Sciatic nerve (tissue), 2 donors: ENCODE measurements at regions not wholly inside any gene's neighbourhood (a gene's known extent, or its start where the extent isn't known, plus 50 kb on each side); places are given as distances from the start of the nearest gene placed in this dataset.

Experiments used
- ATAC-seq: fragments of 200-7000 bp; cut with Tn5 transposase; one replicate; pipeline ENCODE4 v1.9.1; 2020; ENCODE audit warnings: mild to moderate bottlenecking, moderate library complexity
- DNase-seq: peaks from one replicate; pipeline ENCODE4 v3.0.0-alpha.2; 2020; ENCODE audit warnings: low spot score
- intact Hi-C: fragments of 100-400 bp; cut with DNase I; formaldehyde crosslinking; loops from one replicate; pipeline ENCODE4 v1.14.2; 2022
- donor health status: DM: no; HTN: no; CAD: no.
- donor health status: DM: no; HTN: no; CAD: no.

DNA sequence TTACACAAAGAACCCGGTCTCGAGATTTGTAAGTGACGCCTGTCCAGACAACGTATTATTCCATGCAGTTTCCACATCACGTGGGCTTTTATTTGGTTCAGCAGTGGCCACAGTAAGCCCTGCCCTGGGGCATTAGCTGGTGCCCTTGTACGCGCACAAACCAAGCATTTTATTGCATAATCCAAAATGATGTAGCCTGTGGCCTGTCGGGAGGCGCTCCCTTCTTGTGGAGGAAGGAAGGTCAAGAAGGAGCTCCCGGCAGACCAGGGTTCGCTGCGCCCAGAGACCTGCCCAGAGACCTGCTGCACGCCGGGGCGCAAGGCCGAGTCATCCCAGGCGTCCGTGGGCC lies 179.6 kb upstream of the ALKAL2 start:
- no peak for DNase-seq
- intact Hi-C loops, result no loop called here
- peak; percentile 53 for ATAC-seq

DNA sequence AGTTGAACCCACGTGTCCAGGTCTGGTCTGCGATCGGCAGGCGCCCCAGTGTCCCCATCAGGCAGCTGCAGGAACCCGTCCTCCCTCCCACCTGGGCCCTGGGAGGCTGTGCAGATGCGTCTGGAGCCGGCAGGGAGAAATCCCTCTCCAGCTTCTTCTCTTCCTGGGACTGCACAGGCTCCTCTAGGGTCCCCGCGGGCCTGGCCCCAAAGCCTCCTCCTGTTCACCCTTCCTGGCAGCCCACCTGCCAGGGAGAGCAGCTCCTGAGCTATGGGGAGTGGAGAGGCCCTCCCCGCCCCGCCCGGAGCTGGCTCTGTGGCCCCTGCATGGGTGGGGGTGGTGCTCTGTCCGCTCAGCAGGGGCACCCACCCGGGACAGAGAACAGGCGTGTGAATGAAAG lies 179.2 kb upstream of the ALKAL2 start:
- ATAC-seq (peak; percentile 32), DNase-seq (no peak)
- intact Hi-C loops, result no loop called here

DNA sequence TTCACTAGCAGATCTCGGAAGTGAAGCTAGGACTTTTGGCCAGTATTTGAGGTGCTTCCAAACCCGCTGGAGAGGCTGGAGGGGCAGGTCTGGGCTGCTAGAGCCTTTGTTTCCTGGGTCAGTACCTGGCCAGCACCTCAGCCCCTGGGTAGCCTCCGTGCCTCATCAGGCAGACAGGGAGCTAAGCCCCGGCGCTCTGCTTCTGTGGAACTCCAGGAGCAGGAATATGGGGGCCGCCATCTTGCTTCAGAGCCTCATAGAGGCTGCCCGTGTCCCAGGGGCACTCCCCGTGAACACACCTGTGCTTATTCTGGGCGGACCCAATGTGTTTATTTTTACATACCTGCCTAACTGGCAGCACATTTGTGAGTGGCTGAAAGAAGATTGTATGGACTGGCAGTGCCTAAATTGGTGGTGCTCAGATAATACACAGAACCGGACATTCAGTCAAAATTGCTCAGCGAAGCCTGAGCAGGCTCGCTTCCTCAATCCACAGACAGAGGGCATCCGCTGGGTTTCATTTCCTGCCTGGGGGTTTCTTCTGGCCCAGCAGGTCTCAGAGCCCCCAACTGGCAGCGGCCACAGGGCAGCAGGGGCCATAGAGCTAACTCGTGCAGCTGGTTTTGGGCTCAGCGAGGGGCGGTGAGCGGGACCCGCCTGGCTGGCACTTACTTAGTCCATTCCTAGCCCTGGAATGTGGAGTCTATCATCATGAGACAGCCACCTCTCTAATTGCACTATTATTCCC lies 176.8 kb upstream of the ALKAL2 start:
- intact Hi-C loops, result no loop called here
- DNase-seq (no peak), ATAC-seq (no peak)

DNA sequence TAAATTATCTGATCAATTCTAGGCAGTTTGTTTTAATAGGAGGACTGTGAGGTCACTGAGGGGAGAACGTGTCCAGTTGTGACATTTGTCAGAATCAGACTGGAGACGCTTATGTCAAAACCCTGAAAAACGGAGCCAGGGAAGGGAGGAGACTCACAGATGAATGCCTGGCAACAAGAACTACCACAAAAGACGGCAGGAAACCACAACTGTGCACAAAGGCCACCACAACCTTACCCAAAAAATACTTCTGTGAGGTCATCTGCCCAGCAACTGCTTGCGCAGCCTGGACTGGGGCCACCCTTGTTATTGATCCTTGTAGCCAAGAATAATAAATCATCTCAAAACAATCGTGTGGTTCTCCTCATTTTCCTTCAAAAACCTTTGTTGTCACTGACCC lies 173.0 kb upstream of the ALKAL2 start:
- intact Hi-C loops, result no loop called here
- no peak for DNase-seq
- peak; percentile 53 for ATAC-seq

DNA sequence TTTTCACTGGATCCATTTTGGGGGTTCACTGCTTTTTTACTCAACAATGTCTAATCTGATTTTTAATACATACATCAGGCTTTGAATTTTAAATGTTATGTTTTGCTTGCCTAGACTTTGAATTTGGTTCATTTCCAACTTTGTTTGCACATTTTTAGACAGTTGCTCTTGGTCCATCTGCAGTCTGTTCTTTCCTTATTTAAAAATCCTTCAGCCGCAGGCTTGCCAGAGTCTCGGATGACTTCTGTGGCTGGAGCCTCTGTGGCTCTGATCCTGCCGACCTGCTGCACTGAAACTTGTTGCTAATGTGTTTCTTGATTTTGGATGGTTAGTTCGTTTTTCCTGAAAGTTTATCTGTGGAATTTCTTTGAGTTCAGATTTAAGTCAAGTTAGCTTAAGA lies 172.0 kb upstream of the ALKAL2 start:
- ATAC-seq (no peak), DNase-seq (no peak)
- intact Hi-C loops, result no loop called here

DNA sequence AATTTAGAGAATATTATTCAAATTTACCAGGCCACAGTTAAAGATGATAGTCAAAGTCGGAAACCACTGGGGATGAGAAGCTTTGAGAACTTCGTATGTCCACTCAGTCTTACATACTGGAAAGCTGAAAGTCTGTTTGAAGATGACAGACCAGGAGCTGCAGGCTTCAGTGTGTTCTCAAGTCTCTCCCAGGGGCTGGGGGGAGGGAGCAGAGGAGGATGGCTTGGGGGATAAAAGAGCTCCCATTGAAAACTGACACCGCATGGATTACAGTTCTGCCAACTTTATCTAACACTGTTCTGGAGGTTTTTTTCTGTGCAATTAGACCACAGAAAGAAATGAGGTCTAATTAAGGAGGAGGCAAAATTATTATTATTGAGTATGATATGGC lies 170.5 kb upstream of the ALKAL2 start:
- DNase-seq (no peak), ATAC-seq (no peak)
- intact Hi-C loops, result no loop called here

DNA sequence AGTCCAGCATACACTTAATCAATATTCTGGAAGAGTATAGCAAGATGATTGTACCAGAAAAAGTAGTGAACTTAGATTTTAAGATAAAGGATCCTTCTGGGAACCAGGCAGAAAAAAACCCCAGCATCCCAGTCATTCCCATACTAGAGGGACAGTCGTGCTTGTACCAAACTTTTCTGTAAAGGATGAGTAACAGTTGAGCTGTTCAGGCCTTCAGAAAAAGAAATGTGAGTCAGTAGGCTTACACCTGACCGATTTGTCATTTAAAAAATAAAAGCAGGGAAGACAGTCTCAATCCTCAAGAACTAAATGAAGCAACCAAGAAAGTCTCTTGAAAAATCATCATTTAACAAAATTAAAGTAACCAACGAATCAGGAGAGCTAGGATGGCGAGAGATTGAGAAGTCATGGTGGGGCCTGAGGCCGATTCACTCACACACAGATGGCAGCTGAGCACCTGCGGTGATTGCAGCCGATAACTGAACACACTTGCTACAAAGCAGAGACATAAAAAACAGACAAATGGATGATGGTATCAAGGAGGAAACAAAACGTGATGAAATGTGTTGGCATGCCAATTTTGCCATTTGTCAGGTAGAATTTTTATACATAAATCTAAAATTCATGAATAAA lies 170.0 kb upstream of the ALKAL2 start:
- no peak for ATAC-seq
- intact Hi-C loops, result no loop called here

DNA sequence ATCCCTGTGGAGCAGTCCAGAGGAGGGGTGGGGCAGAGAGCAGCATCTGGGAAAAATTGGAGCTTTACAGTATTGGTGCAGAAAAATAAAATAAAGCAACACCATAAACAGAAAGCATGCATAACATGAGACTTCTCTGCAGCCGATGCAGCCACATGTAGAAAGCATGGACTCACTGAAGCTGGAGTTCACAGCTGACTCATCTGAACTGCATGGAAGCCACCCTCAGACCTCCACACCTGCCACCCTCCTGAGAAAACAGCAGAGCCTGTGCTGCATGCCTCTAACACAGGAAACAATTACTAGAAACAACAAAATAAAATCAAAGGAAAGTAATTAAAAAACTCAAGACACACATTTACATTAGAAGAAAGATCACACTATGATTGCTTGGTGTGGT lies 169.4 kb upstream of the ALKAL2 start:
- DNase-seq (no peak), ATAC-seq (no peak)
- intact Hi-C loops, result no loop called here

More for the DNA sequence above, 170.0 kb upstream of the ALKAL2 start:
- no peak for DNase-seq

DNA sequence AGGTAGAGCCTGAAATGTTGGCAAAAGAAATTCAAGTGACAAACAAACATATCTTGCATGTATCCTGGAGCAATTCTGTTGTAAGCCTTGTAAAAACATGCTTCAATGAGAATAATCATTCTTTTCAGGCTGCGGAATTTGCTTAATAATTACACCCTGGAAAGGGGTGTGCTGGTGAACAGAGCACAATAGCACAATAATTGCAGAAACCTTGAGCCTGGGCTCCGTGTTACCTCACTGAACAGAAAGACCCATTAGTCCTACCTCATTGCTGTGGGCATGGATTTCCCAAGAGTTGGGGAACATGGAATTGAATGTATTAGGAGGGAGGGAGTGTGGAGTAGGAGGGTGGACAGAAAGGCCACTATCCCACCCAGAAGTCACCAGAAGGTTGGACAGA lies 168.0 kb upstream of the ALKAL2 start:
- intact Hi-C loops, result no loop called here
- DNase-seq (no peak), ATAC-seq (no peak)

DNA sequence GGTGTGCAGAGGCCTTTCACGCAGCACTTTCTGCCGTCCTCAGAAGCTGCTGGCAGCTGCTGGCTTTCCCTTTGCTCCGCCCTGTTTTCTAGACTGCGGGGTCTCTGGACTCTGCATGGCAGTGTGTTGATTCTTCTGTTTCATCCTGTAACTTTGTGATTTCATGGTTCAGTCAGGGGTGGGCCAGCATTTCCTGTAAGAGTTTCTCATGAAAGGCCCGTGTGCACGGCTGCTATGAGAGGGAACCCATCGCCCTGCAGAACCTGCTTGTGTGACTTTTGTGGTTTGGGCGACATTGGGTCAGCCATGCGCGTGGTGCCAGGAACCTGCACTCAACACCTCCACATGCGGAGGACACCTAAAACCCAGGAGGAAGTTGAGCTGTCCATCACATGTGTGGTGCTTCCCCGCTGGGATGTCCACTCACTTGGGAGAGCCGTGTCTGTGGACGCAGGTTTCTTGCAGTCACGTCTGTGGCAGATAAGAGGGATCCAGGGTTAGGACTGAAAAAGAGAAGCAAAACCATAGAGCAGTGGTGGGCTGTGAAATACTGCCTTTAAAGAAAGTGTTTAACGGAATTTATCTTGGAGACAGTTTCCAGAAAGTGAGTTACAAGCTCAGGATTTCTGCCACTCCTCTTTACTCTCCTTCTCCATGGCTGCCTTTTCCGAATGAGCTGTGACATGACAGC lies 167.3 kb upstream of the ALKAL2 start:
- intact Hi-C loops, result no loop called here
- DNase-seq (no peak), ATAC-seq (no peak)

DNA sequence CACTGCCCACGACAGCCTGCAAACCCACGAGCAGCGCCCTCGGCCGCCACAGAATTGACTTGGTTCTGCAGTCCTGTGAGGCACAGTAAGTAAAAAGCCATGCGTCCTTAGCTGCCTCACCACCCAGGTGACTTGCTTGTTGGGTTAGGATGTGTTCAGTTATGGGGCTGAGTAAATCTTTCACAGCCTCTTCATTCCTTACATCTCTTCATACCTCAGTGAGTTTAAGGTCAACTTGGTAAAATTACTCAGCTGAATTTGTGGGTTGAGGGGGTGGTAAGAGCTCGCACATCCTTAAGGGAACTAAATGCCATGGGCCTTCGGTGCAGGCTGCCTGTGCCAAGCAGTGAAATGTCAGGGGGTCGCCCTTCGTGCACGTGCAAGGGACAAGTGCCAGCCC lies 165.2 kb upstream of the ALKAL2 start:
- ATAC-seq (no peak), DNase-seq (no peak)

DNA sequence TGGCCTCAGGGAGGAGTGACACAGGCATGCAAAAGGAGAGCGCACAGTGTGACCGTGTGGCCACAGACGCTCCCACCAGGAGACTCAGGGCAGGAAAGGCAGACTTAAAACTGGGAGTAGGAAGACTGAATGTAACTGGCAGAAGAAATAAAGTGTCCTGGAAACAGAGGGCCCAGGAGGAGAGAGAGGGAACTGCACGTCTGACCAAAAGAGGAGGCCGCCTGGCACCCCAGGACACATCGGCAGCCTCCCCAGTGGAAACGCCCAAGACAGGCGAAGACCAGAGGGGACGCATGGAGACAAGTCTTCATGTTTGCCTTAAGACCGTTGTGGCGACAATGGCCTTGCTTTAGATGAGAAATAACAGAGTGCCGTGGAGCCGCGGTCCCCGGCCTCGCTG lies 163.6 kb upstream of the ALKAL2 start:
- no peak for DNase-seq
- ATAC-seq, result no peak
- intact Hi-C loops, result no loop called here

More for the DNA sequence above, 165.2 kb upstream of the ALKAL2 start:
- intact Hi-C loops, result no loop called here

DNA sequence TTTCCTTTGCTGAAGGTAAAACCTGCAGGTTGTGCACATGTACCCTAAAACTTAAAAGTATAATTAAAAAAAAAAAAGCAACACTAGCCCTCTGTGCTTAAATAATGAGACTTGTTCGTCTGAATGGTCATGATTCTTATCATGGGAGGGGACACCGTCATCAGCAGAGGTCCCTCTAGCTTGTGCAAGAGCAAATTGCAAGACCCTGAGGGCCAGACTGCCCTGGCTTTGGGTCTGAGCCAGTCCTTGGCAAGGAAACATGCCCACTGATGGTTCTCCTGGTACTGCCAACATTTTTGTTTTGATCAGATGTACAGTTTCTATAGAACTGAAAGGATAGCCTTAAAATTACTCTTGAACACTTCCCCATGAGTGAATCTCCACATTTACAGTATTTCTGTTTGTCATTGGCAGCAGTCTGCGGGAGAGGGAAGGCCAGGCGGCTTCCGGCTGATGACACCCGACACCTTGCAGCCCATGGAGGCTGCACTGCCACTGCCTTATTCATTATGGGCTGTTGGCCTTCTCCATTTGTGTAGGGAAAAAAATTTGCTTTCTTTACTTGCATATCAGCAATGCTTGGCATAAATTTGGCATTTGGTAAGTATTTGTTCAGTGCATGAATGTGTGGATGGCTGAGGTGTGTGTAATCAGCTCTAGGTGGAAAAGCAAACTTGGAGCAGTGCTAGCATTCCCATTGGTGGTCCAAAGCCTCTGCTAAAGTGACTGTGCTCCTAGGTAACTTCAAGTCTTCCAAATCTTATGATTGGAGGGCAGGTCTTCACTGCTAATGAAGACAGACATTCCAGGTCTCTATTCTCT lies 161.6 kb upstream of the ALKAL2 start:
- ATAC-seq (no peak), DNase-seq (no peak)
- intact Hi-C loops, result no loop called here

DNA sequence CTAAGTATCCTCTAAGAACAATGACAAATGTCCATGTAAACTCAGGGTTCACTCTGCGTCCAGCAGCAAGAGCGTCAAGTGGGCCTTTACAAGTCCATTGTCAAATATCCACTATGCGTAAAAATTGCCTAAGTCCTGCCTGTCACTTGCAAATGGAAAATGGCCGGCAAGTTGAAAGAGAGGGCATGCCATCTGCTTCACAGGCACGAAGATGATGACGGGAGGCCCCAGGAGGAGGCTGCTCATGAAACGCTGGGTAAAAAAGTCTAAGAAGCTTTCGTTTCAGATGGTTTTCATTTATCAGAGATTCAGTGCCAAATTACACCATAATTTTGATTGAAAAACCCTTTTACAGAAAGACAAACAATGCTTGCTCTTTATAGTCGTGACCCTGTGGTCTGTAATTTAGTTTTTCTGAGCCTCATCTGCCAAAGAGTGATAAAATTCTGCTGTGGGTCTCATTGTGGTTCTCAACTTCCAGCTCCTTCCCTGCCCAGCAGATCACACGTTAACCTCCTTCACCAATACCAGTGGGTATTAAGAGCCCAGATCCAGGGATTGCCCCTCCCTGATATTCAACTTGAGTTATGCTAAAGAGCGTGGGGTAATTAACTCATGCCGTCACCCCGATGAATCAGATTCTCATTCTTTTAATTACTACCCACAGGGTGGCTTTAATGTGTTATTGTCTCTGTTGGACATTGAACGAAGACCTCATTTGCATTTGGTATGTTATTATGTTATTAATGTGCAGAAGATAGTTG lies 160.2 kb upstream of the ALKAL2 start:
- peak; percentile 47 for ATAC-seq
- intact Hi-C loops, result no loop called here
- DNase-seq, result no peak

DNA sequence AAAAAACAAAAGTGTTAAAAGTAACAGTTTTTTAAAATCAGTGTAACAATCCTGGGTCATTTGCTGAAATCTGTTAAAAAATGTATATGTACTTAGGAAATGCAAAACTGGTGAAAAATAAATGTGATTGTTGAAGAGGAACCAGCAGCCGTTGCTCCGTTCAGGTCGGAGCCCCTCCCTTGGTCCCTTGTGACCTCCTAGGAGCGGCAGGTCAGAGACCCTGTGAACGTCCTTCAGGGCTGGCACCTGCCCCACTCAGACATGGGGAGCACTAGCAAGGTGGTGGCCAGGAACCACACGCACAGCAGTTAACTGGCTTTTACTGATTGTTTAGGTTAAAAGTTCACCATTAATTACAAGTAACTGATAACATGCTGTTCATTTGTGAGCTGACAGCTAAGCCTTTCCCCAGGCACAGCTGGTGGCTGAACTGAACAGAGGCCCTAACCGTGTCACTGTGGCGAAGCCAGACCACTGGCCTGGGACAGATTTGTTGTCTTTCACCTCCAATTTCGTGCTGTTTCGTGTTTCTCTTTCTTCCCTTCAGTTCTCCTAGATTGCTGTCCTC lies 159.2 kb upstream of the ALKAL2 start:
- ATAC-seq (no peak), DNase-seq (no peak)
- intact Hi-C loops, result no loop called here

DNA sequence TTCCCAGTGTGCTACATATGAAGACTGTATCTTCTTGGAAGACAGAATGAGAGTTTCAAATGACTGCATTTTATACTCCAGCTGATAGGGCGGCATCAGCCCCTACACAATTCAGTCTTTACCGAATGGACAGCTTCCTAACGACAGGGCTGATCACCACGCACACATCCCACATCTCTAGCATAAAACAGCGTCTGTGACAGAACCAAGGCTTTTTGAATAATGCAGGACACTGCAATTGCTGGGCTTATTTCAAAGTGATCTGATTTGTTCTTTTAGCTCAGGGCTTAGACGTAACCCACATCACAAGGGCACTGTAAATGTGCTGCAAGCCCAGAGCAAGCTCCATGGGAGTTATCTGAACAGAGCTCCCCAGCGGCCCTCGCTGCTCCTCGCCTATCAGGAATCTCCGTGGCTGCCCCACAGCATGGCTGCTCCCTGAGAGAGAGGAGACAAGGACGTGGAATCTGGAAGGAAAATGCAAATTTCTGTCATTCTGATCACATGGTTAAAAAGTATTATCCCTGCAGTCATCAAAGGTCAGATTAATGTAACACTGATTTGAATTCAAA lies 158.5 kb upstream of the ALKAL2 start:
- ATAC-seq (no peak), DNase-seq (no peak)
- intact Hi-C loops, result no loop called here

DNA sequence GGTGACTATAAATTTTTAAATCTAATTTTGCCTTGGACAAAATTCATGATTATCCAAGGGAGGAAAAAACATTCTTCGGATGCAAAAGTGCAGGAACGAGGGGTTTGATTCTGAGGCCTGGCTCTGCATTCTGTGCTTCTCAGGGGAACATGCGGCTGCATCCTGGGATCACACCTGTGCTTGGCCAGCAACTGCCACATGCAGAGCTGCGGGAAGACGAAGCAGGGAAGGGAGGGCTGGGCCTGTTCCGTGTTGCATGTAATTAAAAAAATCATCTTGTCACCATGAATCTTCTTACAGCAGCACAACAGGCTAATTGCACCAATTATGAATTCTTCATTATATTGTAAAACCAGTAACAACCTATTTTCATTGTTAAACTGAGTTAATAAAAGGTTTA lies 158.0 kb upstream of the ALKAL2 start:
- ATAC-seq (no peak), DNase-seq (no peak)
- intact Hi-C loops, result no loop called here
